Limb (tissue), 2 donors: ENCODE measurements at regions not wholly inside any gene's neighbourhood (a gene's known extent, or its start where the extent isn't known, plus 50 kb on each side); places are given as distances from the start of the nearest gene placed in this dataset.
"Not testable (repeated sequence)": the region's sequence is repeated elsewhere in the genome, so short reads cannot be mapped to it uniquely, and the experiment has no call there.

ENCODE experiments used
- DNase-seq, 2 donors: peaks; one replicate each; pipeline ENCODE4 v3.0.0-alpha.2; 2016; ENCODE audit errors: extremely low spot score in 2 of 2

GRCh38 chr11:86148345-86148747 lies 79.5 kb upstream of the PICALM start:
- no peak for DNase-seq

GRCh38 chr11:86147004-86147403 lies 78.1 kb upstream of the PICALM start:
- DNase-seq: no peak

- DNase-seq: no peak
Measured at GRCh38 chr11:86145439-86146156, 76.7 kb upstream of the PICALM start.

GRCh38 chr11:86144846-86145245 lies 76.0 kb upstream of the PICALM start:
- no peak for DNase-seq

GRCh38 chr11:86144087-86144486 lies 75.2 kb upstream of the PICALM start:
- not testable (repeated sequence) for DNase-seq

GRCh38 chr11:86143087-86144030 lies 74.5 kb upstream of the PICALM start:
- no peak for DNase-seq

GRCh38 chr11:86142170-86142569 lies 73.3 kb upstream of the PICALM start:
- no peak for DNase-seq

- DNase-seq: no peak
Measured at GRCh38 chr11:86141727-86142126, 72.8 kb upstream of the PICALM start.

GRCh38 chr11:86140334-86140990 lies 71.6 kb upstream of the PICALM start:
- DNase-seq: no peak

GRCh38 chr11:86138958-86139357 lies 70.1 kb upstream of the PICALM start:
- DNase-seq: no peak

GRCh38 chr11:86136538-86136937 lies 67.7 kb upstream of the PICALM start:
- no peak for DNase-seq

- no peak for DNase-seq
Measured at GRCh38 chr11:86135319-86135714, 66.4 kb upstream of the PICALM start.

GRCh38 chr11:86134580-86135318 lies 65.9 kb upstream of the PICALM start:
- DNase-seq: no peak

GRCh38 chr11:86132667-86133249 lies 63.9 kb upstream of the PICALM start:
- no peak for DNase-seq

GRCh38 chr11:86129740-86130540 lies 61.1 kb upstream of the PICALM start:
- DNase-seq: no peak

- DNase-seq: no peak
Measured at GRCh38 chr11:86128914-86129313, 60.0 kb upstream of the PICALM start.

GRCh38 chr11:86126862-86127261 lies 58.0 kb upstream of the PICALM start:
- no peak for DNase-seq

GRCh38 chr11:86124251-86125233 lies 55.7 kb upstream of the PICALM start:
- no peak for DNase-seq

GRCh38 chr11:86122773-86123172 lies 53.9 kb upstream of the PICALM start:
- DNase-seq: no peak
